IMR-90 (cell line): ENCODE measurements at regions not wholly inside any gene's neighbourhood (a gene's known extent, or its start where the extent isn't known, plus 50 kb on each side); places are given as distances from the start of the nearest gene placed in this dataset.
"Not testable (repeated sequence)": the region's sequence is repeated elsewhere in the genome, so short reads cannot be mapped to it uniquely, and the experiment has no call there.

Source experiments
- ATAC-seq: fragments of 200-7000 bp; cut with Tn5 transposase; 2 replicates; pipeline ENCODE4 v1.9.1; 2020; ENCODE audit warnings: low read depth, mild to moderate bottlenecking, moderate library complexity
- BruUV-seq: library from RNA; stranded (reverse); fragments of 400-500 nt; replicated peaks from 2 replicates; lab custom pipeline; 2021; lab: Mats Ljungman, UMichigan
- CTCF ChIA-PET: fragments of 300-600 bp; formaldehyde crosslinking; extraction: SDS; loops from one replicate; lab custom pipeline; 2021; ENCODE audit warnings: antibody characterized with exemption; lab: Yijun Ruan, JAX
- POLR2A ChIA-PET: fragments of 300-600 bp; sonication (Branson Sonifier 250); formaldehyde crosslinking; loops from one replicate; lab custom pipeline; 2022; ENCODE audit warnings: antibody characterized with exemption; ENCODE audit not compliant: unreplicated experiment; lab: Charles Lee
- DNase-seq: peaks from one replicate; pipeline ENCODE4 v3.0.0; 2013
- H2AFZ ChIP-seq: replicated peaks from 2 replicates; pipeline ENCODE3; 2013; ENCODE audit warnings: low read length, mild to moderate bottlenecking; ENCODE audit not compliant: poor library complexity
- H2AK5ac ChIP-seq: 2 replicates; pipeline ENCODE4 v1.6.1; 2013; ENCODE audit warnings: low read depth, low read length, inconsistent platforms
- H2AK9ac ChIP-seq: replicated peaks from 2 replicates; pipeline ENCODE3; 2013; ENCODE audit warnings: mild to moderate bottlenecking, low read depth, low read length, moderate library complexity; ENCODE audit not compliant: poor library complexity
- H2BK120ac ChIP-seq: 2 replicates; pipeline ENCODE4 v1.6.1; 2013; ENCODE audit warnings: low read depth, low read length, inconsistent platforms
- H2BK15ac ChIP-seq: 3 replicates; pipeline ENCODE4 v1.6.1; 2013; ENCODE audit warnings: low read depth, low read length, inconsistent platforms
- H2BK20ac ChIP-seq: 2 replicates; pipeline ENCODE4 v1.6.1; 2013; ENCODE audit warnings: low read depth, mild to moderate bottlenecking, inconsistent platforms, low read length, moderate library complexity
- H2BK5ac ChIP-seq: 2 replicates; pipeline ENCODE4 v1.6.1; 2013; ENCODE audit warnings: mild to moderate bottlenecking, low read depth, low read length, inconsistent platforms; ENCODE audit not compliant: poor library complexity, severe bottlenecking
- H3K14ac ChIP-seq: replicated peaks from 2 replicates; pipeline ENCODE4 v1.6.1; 2013; ENCODE audit warnings: low read depth, low read length, inconsistent platforms
- H3K18ac ChIP-seq: 2 replicates; pipeline ENCODE4 v1.6.1; 2013; ENCODE audit warnings: low read depth, low read length, control low read depth
- H3K23ac ChIP-seq: 2 replicates; pipeline ENCODE4 v1.6.1; 2013; ENCODE audit warnings: low read depth, low read length, inconsistent platforms
- H3K27ac ChIP-seq: 2 replicates; pipeline ENCODE4 v1.5.1; 2013; ENCODE audit warnings: mild to moderate bottlenecking, control low read depth, low read length; ENCODE audit not compliant: insufficient read depth
- H3K27me3 ChIP-seq: 2 replicates; pipeline ENCODE4 v1.6.1; 2013; ENCODE audit warnings: low read length; ENCODE audit not compliant: control insufficient read depth, insufficient read depth
- H3K36me3 ChIP-seq: 2 replicates; pipeline ENCODE4 v1.6.1; 2013; ENCODE audit warnings: low read length, mixed read lengths; ENCODE audit not compliant: control insufficient read depth, insufficient read depth
- H3K4ac ChIP-seq: 2 replicates; pipeline ENCODE4 v1.6.1; 2013; ENCODE audit warnings: low read depth, low read length, inconsistent platforms
- H3K4me1 ChIP-seq: 2 replicates; pipeline ENCODE4 v1.6.1; 2013; ENCODE audit warnings: low read length, mixed read lengths; ENCODE audit not compliant: control insufficient read depth, insufficient read depth
- H3K4me2 ChIP-seq: 2 replicates; pipeline ENCODE4 v1.6.1; 2013; ENCODE audit warnings: low read depth, mild to moderate bottlenecking, control low read depth, low read length, moderate library complexity
- H3K4me3 ChIP-seq: 2 replicates; pipeline ENCODE4 v1.5.1; 2013; ENCODE audit warnings: low read depth, mild to moderate bottlenecking, control low read depth, low read length, moderate library complexity; ENCODE audit not compliant: insufficient read depth
- H3K56ac ChIP-seq: 2 replicates; pipeline ENCODE4 v1.6.1; 2013; ENCODE audit warnings: low read length, inconsistent platforms; ENCODE audit not compliant: insufficient read depth; ENCODE audit errors: extremely low read depth
- H3K79me1 ChIP-seq, 2 experiments: 2 replicates each; pipeline ENCODE4 v1.6.1; 2013; ENCODE audit warnings: low read length in 2 of 2, inconsistent platforms in 1 of 2, low read depth in 1 of 2
- H3K9ac ChIP-seq: 2 replicates; pipeline ENCODE4 v1.6.1; 2013; ENCODE audit warnings: low read depth, low read length, control low read depth
- H3K9me1 ChIP-seq: 2 replicates; pipeline ENCODE4 v1.6.1; 2013; ENCODE audit warnings: low read length, inconsistent platforms; ENCODE audit not compliant: insufficient read depth
- H3K9me3 ChIP-seq: 2 replicates; pipeline ENCODE4 v1.6.1; 2013; ENCODE audit warnings: low read length; ENCODE audit not compliant: control insufficient read depth, insufficient read depth
- H4K20me1 ChIP-seq: 2 replicates; pipeline ENCODE4 v1.6.1; 2013; ENCODE audit warnings: low read length, inconsistent platforms; ENCODE audit not compliant: insufficient read depth
- H4K5ac ChIP-seq: 2 replicates; pipeline ENCODE4 v1.6.1; 2013; ENCODE audit warnings: mild to moderate bottlenecking, low read depth, low read length, control low read depth
- H4K8ac ChIP-seq, 2 experiments: 2 replicates each; pipeline ENCODE4 v1.6.1; 2013; ENCODE audit warnings: low read depth in 2 of 2, low read length in 2 of 2, control low read depth in 1 of 2, inconsistent platforms in 1 of 2
- H4K91ac ChIP-seq: 2 replicates; pipeline ENCODE4 v1.6.1; 2013; ENCODE audit warnings: low read depth, low read length, inconsistent platforms; ENCODE audit not compliant: insufficient read depth
- BHLHE40 ChIP-seq: fragments of 150-350 bp; IDR thresholded peaks from 2 replicates; pipeline ENCODE4 v1.6.1; 2016; ENCODE audit warnings: mild to moderate bottlenecking, low read depth, low read length
- CEBPB ChIP-seq: IDR thresholded peaks from 2 replicates; pipeline ENCODE4 v1.6.1; 2012; ENCODE audit warnings: low read depth, low read length, improper control_type of control experiment
- CHD1 ChIP-seq: IDR thresholded peaks from 2 replicates; pipeline ENCODE4 v1.6.1; 2012; ENCODE audit warnings: low read depth, low read length, improper control_type of control experiment
- MAFK ChIP-seq: IDR thresholded peaks from 2 replicates; pipeline ENCODE4 v1.6.1; 2012; ENCODE audit warnings: low read depth, low read length, improper control_type of control experiment
- MXI1 ChIP-seq: IDR thresholded peaks from 2 replicates; pipeline ENCODE4 v1.6.1; 2012; ENCODE audit warnings: low read depth, mild to moderate bottlenecking, low read length, moderate library complexity, borderline replicate concordance
- NFE2L2 ChIP-seq: fragments of 150-350 bp; IDR thresholded peaks from 2 replicates; pipeline ENCODE4 v1.6.1; 2016; ENCODE audit warnings: low read depth, mild to moderate bottlenecking, low read length
- RCOR1 ChIP-seq: IDR thresholded peaks from 2 replicates; pipeline ENCODE4 v1.6.1; 2012; ENCODE audit warnings: mild to moderate bottlenecking, low read length, improper control_type of control experiment; ENCODE audit not compliant: insufficient replicate concordance
- RFX5 ChIP-seq: IDR thresholded peaks from 2 replicates; pipeline ENCODE4 v1.8.0; 2012; ENCODE audit warnings: low read depth, mild to moderate bottlenecking, low read length, moderate library complexity
- WGBS, 2 experiments: methylation state at CpG; one replicate each; pipeline versions ENCODE4 v1.1.5 to v1.1.7; 2013; ENCODE audit warnings: missing lambda C conversion rate in 2 of 2; ENCODE audit not compliant: insufficient read length in 1 of 2; ENCODE audit errors: extremely low coverage in 2 of 2; 5-methylcytosine and 5-hydroxymethylcytosine counted together
- dilution Hi-C: fragments of 300-500 bp; cut with HindIII; formaldehyde crosslinking; loops from one replicate; pipeline ENCODE4 v1.14.3; 2018; ENCODE audit warnings: low sequenced_read_pairs; ENCODE audit not compliant: unreplicated experiment
- in situ Hi-C: fragments of 300-500 bp; cut with MboI; formaldehyde crosslinking; loops from 3 replicates; pipeline ENCODE4 v1.14.3; 2019; ENCODE audit warnings: low sequenced_read_pairs, inconsistent platforms, mixed read lengths
- intact Hi-C: fragments of 100-400 bp; cut with micrococcal nuclease; formaldehyde crosslinking; loops from 2 replicates; pipeline ENCODE4 v1.10.0; 2022
- TF ChIP-seq, protein P1 (sequence below): fragments of 150-350 bp; IDR thresholded peaks from 2 replicates; pipeline ENCODE4 v1.6.1; 2017; ENCODE audit warnings: mild to moderate bottlenecking, antibody characterized with exemption, low read length, low read depth
- TF ChIP-seq, protein P2 (sequence below): fragments of 150-350 bp; IDR thresholded peaks from 2 replicates; pipeline ENCODE4 v1.6.1; 2016; ENCODE audit warnings: low read depth, mild to moderate bottlenecking, low read length, moderate library complexity, borderline replicate concordance

DNA sequence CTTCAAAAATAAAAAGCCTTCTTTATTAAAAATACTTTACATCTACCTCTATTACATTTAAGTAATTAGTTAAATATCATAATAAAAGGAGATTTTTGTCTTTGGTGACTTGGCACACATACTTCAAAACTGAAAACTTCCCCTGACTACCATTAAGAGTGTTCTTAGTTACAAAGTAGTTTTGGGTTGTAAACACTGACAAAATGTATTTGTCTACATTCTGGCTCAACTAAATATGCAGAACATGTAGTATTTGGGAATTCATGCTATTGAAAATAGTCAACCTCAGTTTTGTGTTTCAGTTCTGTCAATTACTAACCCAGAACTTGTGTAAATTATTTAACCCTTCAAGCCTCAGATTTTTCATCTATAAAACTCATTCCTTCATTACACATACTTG lies 311.5 kb downstream of the RAD51AP2 start:
- Histone ChIP-seq H2AK5ac (no peak overlapping the region), H4K91ac (no peak overlapping the region), H3K4me2 (no peak overlapping the region), H3K4me3 (no peak overlapping the region), H3K27me3 (no peaks in the 10 kb centered on the region), H2BK15ac (no peak overlapping the region), H4K8ac (no peak overlapping the region), H3K23ac (no peak overlapping the region), H3K4ac (no peak overlapping the region), H3K36me3 (no peaks in the 10 kb centered on the region), H3K79me1 (no peaks in the 10 kb centered on the region), H2BK20ac (no peak overlapping the region), H4K20me1 (no peaks in the 10 kb centered on the region), H2BK120ac (no peak overlapping the region), H2BK5ac (no peak overlapping the region), H4K5ac (no peak overlapping the region), H3K4me1 (no peaks in the 10 kb centered on the region), H3K27ac (no peak overlapping the region), H3K14ac (no peak overlapping the region), H3K56ac (no peak overlapping the region), H3K9me3 (no peaks in the 10 kb centered on the region), H3K9me1 (no peaks in the 10 kb centered on the region), H3K18ac (no peak overlapping the region), H2AFZ (no peak overlapping the region), H2AK9ac (no peak overlapping the region), H3K9ac (no peak overlapping the region)
- no TSS peak for BruUV-seq
- ATAC-seq (no peak), DNase-seq (no peak)
- CTCF ChIA-PET: no interaction called here
- TF ChIP-seq MAFK (no peak), RCOR1 (no peak), NFE2L2 (no peak), CEBPB (no peak), MXI1 (no peak), RFX5 (no peak), CHD1 (no peak), BHLHE40 (no peak)
- TF ChIP-seq, protein P1, sequence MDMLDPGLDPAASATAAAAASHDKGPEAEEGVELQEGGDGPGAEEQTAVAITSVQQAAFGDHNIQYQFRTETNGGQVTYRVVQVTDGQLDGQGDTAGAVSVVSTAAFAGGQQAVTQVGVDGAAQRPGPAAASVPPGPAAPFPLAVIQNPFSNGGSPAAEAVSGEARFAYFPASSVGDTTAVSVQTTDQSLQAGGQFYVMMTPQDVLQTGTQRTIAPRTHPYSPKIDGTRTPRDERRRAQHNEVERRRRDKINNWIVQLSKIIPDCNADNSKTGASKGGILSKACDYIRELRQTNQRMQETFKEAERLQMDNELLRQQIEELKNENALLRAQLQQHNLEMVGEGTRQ: no peak
- TF ChIP-seq, protein P2, sequence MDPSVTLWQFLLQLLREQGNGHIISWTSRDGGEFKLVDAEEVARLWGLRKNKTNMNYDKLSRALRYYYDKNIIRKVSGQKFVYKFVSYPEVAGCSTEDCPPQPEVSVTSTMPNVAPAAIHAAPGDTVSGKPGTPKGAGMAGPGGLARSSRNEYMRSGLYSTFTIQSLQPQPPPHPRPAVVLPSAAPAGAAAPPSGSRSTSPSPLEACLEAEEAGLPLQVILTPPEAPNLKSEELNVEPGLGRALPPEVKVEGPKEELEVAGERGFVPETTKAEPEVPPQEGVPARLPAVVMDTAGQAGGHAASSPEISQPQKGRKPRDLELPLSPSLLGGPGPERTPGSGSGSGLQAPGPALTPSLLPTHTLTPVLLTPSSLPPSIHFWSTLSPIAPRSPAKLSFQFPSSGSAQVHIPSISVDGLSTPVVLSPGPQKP: no peak
- dilution Hi-C loops (no loop called here), in situ Hi-C loops (no loop called here), intact Hi-C loops (no loop called here)
- POLR2A ChIA-PET: no interaction called here

DNA sequence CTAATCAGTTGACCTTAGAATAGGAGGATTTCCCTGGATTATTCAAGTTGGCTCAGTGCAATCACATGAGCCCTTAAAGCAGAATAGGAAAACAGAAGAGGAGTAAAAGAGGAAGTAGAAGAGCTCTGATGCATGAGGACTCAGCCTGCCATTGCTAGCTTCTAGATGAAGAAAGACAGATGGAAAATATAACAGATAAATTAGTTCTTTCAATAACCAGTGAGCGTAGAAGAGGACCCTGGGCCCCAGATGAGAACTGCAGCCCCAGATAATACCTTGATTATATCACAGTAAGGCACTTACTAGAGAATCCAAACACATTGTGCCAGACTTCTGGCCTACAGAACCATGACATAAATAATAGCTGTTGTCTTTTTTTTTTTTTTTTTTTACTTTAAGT lies 314.0 kb downstream of the RAD51AP2 start:
- DNase-seq, H3K4me2 ChIP-seq, in situ Hi-C loops, H3K4me3 ChIP-seq, H4K5ac ChIP-seq, H2BK5ac ChIP-seq, H3K9me3 ChIP-seq, H3K18ac ChIP-seq, H3K36me3 ChIP-seq, POLR2A ChIA-PET, H3K4ac ChIP-seq, H3K4me1 ChIP-seq, intact Hi-C loops, H2AK5ac ChIP-seq, H3K23ac ChIP-seq, BruUV-seq, dilution Hi-C loops, H2AFZ ChIP-seq, CTCF ChIA-PET, H3K27me3 ChIP-seq, H3K14ac ChIP-seq, H4K91ac ChIP-seq, H3K9ac ChIP-seq, H2BK120ac ChIP-seq, H2BK15ac ChIP-seq, H2BK20ac ChIP-seq, H2AK9ac ChIP-seq, H3K79me1 ChIP-seq, H4K20me1 ChIP-seq, H3K56ac ChIP-seq, ATAC-seq, H3K9me1 ChIP-seq, H4K8ac ChIP-seq, H3K27ac ChIP-seq: not testable (repeated sequence)
- WGBS, 2 experiments: no CpG with 5 or more reads among the region's 1 CpG
